Parathyroid adenoma (tissue), 2 donors: ENCODE measurements at regions not wholly inside any gene's neighbourhood (a gene's known extent, or its start where the extent isn't known, plus 50 kb on each side); places are given as distances from the start of the nearest gene placed in this dataset.

Experiments used
- H2AFZ ChIP-seq: fragments of 300-600 bp; sonication (generic); one replicate; pipeline ENCODE4 v1.7.0; 2017; ENCODE audit warnings: antibody characterized with exemption, mild to moderate bottlenecking
- H3K27ac ChIP-seq: fragments of 300-600 bp; sonication (generic); one replicate; pipeline ENCODE4 v1.7.0; 2017
- H3K27me3 ChIP-seq: fragments of 300-600 bp; sonication (generic); one replicate; pipeline ENCODE4 v1.7.0; 2017; ENCODE audit warnings: low read length; ENCODE audit not compliant: control insufficient read depth, insufficient read depth
- H3K36me3 ChIP-seq: fragments of 300-600 bp; sonication (generic); one replicate; pipeline ENCODE4 v1.7.0; 2017; ENCODE audit warnings: low read length; ENCODE audit not compliant: control insufficient read depth, insufficient read depth
- H3K4me1 ChIP-seq: fragments of 300-600 bp; sonication (generic); one replicate; pipeline ENCODE4 v1.7.0; 2017; ENCODE audit warnings: control low read depth
- H3K4me2 ChIP-seq: fragments of 300-600 bp; sonication (generic); one replicate; pipeline ENCODE4 v1.7.0; 2017; ENCODE audit warnings: low read length
- H3K4me3 ChIP-seq: fragments of 300-600 bp; sonication (generic); one replicate; pipeline ENCODE4 v1.7.0; 2017; ENCODE audit warnings: low read depth, low read length
- H3K79me2 ChIP-seq: fragments of 300-600 bp; sonication (generic); one replicate; pipeline ENCODE4 v1.7.0; 2017; ENCODE audit warnings: control low read depth
- H3K9ac ChIP-seq: fragments of 300-600 bp; sonication (generic); one replicate; pipeline ENCODE4 v1.7.0; 2017; ENCODE audit warnings: mild to moderate bottlenecking
- H3K9me3 ChIP-seq: fragments of 300-600 bp; sonication (generic); one replicate; pipeline ENCODE4 v1.7.0; 2017; ENCODE audit warnings: low read length; ENCODE audit not compliant: control insufficient read depth
- CTCF ChIP-seq: fragments of 300-600 bp; sonication (generic); IDR thresholded peaks from one replicate; pipeline ENCODE4 v1.7.0; 2017; ENCODE audit warnings: antibody characterized with exemption, mild to moderate bottlenecking
- donor health status: primary hyperparathyroidism.

- Histone ChIP-seq H3K9ac (no peak overlapping the region), H3K27me3 (no peaks in the 10 kb centered on the region), H2AFZ (no peak overlapping the region), H3K4me1 (no peaks in the 10 kb centered on the region), H3K79me2 (no peaks in the 10 kb centered on the region), H3K36me3 (no peaks in the 10 kb centered on the region), H3K27ac (no peak overlapping the region), H3K4me2 (no peak overlapping the region), H3K9me3 (no peaks in the 10 kb centered on the region), H3K4me3 (no peak overlapping the region)
- TF ChIP-seq CTCF: no peak
Measured at GRCh38 chr16:9333469-9333868, 242.0 kb downstream of the HAPSTR1 start.

- TF ChIP-seq CTCF: no peak
- no peak overlapping the region for H3K27ac ChIP-seq
- no peaks in the 10 kb centered on the region for H3K79me2 ChIP-seq
- H3K4me1 ChIP-seq: no peaks in the 10 kb centered on the region
- no peak overlapping the region for H2AFZ ChIP-seq
- H3K9ac ChIP-seq: no peak overlapping the region
- no peaks in the 10 kb centered on the region for H3K27me3 ChIP-seq
- no peak overlapping the region for H3K4me2 ChIP-seq
- H3K36me3 ChIP-seq: no peaks in the 10 kb centered on the region
- H3K9me3 ChIP-seq: no peaks in the 10 kb centered on the region
- H3K4me3 ChIP-seq: no peak overlapping the region
Measured at GRCh38 chr16:9334103-9334502, 242.7 kb downstream of the HAPSTR1 start.

- H2AFZ ChIP-seq: no peak overlapping the region
- no peaks in the 10 kb centered on the region for H3K36me3 ChIP-seq
- H3K9ac ChIP-seq: no peak overlapping the region
- H3K4me1 ChIP-seq: no peaks in the 10 kb centered on the region
- TF ChIP-seq CTCF: no peak
- no peak overlapping the region for H3K27ac ChIP-seq
- no peak overlapping the region for H3K4me2 ChIP-seq
- no peaks in the 10 kb centered on the region for H3K9me3 ChIP-seq
- H3K4me3 ChIP-seq: no peak overlapping the region
- H3K79me2 ChIP-seq: no peaks in the 10 kb centered on the region
- H3K27me3 ChIP-seq: no peaks in the 10 kb centered on the region
Measured at GRCh38 chr16:9337308-9338032, 246.0 kb downstream of the HAPSTR1 start.

GRCh38 chr16:9338068-9338467 is 246.6 kb downstream of the HAPSTR1 start:
- no peaks in the 10 kb centered on the region for H3K9me3 ChIP-seq
- no peaks in the 10 kb centered on the region for H3K4me1 ChIP-seq
- TF ChIP-seq CTCF: no peak
- H2AFZ ChIP-seq: no peak overlapping the region
- no peak overlapping the region for H3K27ac ChIP-seq
- no peaks in the 10 kb centered on the region for H3K36me3 ChIP-seq
- H3K4me2 ChIP-seq: no peak overlapping the region
- H3K9ac ChIP-seq: no peak overlapping the region
- H3K27me3 ChIP-seq: no peaks in the 10 kb centered on the region
- H3K79me2 ChIP-seq: no peaks in the 10 kb centered on the region
- H3K4me3 ChIP-seq: no peak overlapping the region

GRCh38 chr16:9338510-9338909 is 247.1 kb downstream of the HAPSTR1 start:
- Histone ChIP-seq H3K27ac (no peak overlapping the region), H3K9me3 (no peaks in the 10 kb centered on the region), H3K79me2 (no peaks in the 10 kb centered on the region), H2AFZ (no peak overlapping the region), H3K27me3 (no peaks in the 10 kb centered on the region), H3K36me3 (no peaks in the 10 kb centered on the region), H3K9ac (no peak overlapping the region), H3K4me1 (no peaks in the 10 kb centered on the region), H3K4me3 (no peak overlapping the region), H3K4me2 (no peak overlapping the region)
- no peak for TF ChIP-seq CTCF
